Cardiac muscle cell (in vitro differentiated cells and primary cell): ENCODE measurements at regions not wholly inside any gene's neighbourhood (a gene's known extent, or its start where the extent isn't known, plus 50 kb on each side); places are given as distances from the start of the nearest gene placed in this dataset.

Source experiments
- DNase-seq, 2 donors: peaks; one replicate each; pipeline versions ENCODE4 v3.0.0 to v3.0.0-alpha.2; 2010 to 2017; ENCODE audit warnings: low read depth in 1 of 2, low spot score in 1 of 2
- H3K27ac ChIP-seq: fragments of 200-600 bp; sonication (generic); 2 replicates; pipeline ENCODE4 v1.5.1; 2016
- H3K27me3 ChIP-seq: fragments of 200-600 bp; sonication (generic); 2 replicates; pipeline ENCODE4 v1.6.0; 2016; ENCODE audit warnings: control low read depth
- H3K36me3 ChIP-seq: fragments of 200-600 bp; sonication (generic); 2 replicates; pipeline ENCODE4 v1.5.1; 2016; ENCODE audit warnings: control low read depth
- H3K4me1 ChIP-seq: fragments of 200-600 bp; sonication (generic); 2 replicates; pipeline ENCODE4 v1.8.1; 2017; ENCODE audit warnings: low read depth, mild to moderate bottlenecking, mixed run types
- H3K4me3 ChIP-seq: fragments of 200-600 bp; sonication (generic); 2 replicates; pipeline ENCODE4 v1.5.1; 2016; ENCODE audit warnings: mild to moderate bottlenecking
- H3K9me3 ChIP-seq: fragments of 200-600 bp; sonication (generic); 2 replicates; pipeline ENCODE4 v1.5.1; 2017; ENCODE audit warnings: low read depth, mild to moderate bottlenecking, control low read depth
- TF ChIP-seq, protein P1 (sequence below): IDR thresholded peaks from 2 replicates; pipeline ENCODE4 v1.5.1; 2012; ENCODE audit warnings: low read depth, mild to moderate bottlenecking, low read length

DNA sequence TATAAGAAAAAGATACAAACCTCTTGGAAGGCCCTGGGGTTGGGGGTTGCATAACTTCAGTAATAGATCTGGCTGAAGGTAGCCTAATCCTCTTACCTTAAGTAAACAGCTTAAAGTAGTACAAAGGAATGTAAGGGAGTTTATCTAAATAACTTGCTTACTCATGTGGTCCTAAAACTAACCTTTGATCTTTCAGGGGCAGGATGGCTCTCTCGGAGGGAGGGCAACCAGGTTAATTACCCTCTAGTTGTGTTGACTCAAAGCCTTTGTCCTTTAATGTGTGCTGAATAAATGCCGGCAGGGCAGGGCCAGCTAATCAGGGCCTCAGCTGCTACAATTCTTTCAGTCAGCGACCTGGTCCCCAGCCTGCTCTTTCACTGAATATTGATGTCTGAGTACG lies 822.0 kb upstream of the SLIT2 start:
- Histone ChIP-seq H3K36me3 (no peaks in the 10 kb centered on the region), H3K27ac (no peak overlapping the region), H3K27me3 (no peaks in the 10 kb centered on the region), H3K4me3 (no peak overlapping the region), H3K9me3 (no peaks in the 10 kb centered on the region), H3K4me1 (no peaks in the 10 kb centered on the region)
- TF ChIP-seq, protein P1, sequence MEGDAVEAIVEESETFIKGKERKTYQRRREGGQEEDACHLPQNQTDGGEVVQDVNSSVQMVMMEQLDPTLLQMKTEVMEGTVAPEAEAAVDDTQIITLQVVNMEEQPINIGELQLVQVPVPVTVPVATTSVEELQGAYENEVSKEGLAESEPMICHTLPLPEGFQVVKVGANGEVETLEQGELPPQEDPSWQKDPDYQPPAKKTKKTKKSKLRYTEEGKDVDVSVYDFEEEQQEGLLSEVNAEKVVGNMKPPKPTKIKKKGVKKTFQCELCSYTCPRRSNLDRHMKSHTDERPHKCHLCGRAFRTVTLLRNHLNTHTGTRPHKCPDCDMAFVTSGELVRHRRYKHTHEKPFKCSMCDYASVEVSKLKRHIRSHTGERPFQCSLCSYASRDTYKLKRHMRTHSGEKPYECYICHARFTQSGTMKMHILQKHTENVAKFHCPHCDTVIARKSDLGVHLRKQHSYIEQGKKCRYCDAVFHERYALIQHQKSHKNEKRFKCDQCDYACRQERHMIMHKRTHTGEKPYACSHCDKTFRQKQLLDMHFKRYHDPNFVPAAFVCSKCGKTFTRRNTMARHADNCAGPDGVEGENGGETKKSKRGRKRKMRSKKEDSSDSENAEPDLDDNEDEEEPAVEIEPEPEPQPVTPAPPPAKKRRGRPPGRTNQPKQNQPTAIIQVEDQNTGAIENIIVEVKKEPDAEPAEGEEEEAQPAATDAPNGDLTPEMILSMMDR, result no peak
- DNase-seq, result no peak

DNA sequence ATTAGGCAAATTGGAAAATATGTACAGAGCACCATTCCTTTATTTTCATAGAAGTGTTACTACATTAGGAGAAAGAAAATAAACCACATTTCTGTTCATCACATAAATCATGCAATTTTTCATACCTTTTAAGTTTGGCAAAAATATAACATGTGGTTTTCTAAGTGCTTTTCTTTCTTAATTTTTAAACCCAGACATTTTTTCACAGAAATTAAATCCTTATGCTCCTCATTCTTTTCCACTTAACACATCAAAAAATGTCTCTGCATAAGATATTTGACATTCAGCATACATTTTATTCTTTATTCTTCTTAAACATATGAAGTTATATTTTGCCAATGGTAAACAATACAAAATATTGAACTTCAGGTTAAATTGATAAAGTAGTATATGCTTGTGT lies 826.6 kb upstream of the SLIT2 start:
- H3K27me3 ChIP-seq, result no peaks in the 10 kb centered on the region
- no peaks in the 10 kb centered on the region for H3K9me3 ChIP-seq
- TF ChIP-seq, protein P1, result no peak
- DNase-seq, result no peak
- no peaks in the 10 kb centered on the region for H3K36me3 ChIP-seq
- no peaks in the 10 kb centered on the region for H3K4me1 ChIP-seq
- no peak overlapping the region for H3K27ac ChIP-seq
- H3K4me3 ChIP-seq, result no peak overlapping the region

DNA sequence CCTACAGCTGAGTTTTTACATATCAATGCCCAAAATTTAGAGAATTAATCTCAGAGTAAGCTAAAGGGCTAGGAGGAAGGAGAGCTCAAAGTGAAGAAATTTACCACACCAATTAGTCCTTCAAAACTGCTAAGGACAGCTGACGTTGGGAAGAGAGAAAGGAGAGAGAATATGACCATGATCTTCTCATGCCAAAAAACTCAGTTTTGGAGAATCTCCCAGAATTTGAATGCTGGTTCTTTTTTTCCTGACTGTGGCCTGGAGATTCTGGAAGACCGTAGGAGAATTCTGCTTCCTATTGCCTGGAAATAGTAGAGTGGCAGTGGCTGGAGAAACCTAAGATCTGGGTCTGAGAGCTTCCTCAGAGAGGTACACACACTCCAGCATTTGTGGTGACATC lies 834.4 kb upstream of the SLIT2 start:
- Histone ChIP-seq H3K4me1 (no peaks in the 10 kb centered on the region), H3K27me3 (no peaks in the 10 kb centered on the region), H3K27ac (no peak overlapping the region), H3K9me3 (no peaks in the 10 kb centered on the region), H3K4me3 (no peak overlapping the region), H3K36me3 (no peaks in the 10 kb centered on the region)
- TF ChIP-seq, protein P1, result no peak
- no peak for DNase-seq

- Histone ChIP-seq H3K36me3 (no peaks in the 10 kb centered on the region), H3K4me1 (no peaks in the 10 kb centered on the region), H3K9me3 (no peaks in the 10 kb centered on the region), H3K4me3 (no peak overlapping the region), H3K27ac (no peak overlapping the region), H3K27me3 (no peaks in the 10 kb centered on the region)
- TF ChIP-seq, protein P1, result no peak
- DNase-seq, result no peak
Observed at GRCh38 chr4:19416146-19416545, 835.6 kb upstream of the SLIT2 start.

DNA sequence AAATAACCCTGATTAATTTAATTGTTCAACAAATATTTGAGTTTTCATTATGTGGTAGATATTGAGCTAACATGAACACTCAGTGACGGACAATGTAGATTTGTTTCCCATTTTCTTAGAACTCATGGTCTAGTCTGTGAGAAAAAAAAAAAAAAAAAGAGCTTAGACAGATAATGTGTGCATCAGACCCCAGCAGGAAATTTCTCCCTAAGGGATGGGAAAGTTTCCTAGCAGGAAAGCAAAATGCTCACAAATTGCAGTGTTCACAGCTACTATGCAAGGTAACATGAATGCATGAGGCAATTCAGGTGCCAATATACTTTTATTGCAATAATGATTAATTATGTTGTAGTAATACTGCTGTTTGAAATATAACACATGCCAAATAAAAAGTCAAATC lies 843.2 kb upstream of the SLIT2 start:
- H3K4me1 ChIP-seq, result no peaks in the 10 kb centered on the region
- no peak overlapping the region for H3K4me3 ChIP-seq
- H3K27ac ChIP-seq, result no peak overlapping the region
- H3K9me3 ChIP-seq, result no peaks in the 10 kb centered on the region
- DNase-seq, result no peak
- H3K27me3 ChIP-seq, result no peaks in the 10 kb centered on the region
- TF ChIP-seq, protein P1, result no peak
- no peaks in the 10 kb centered on the region for H3K36me3 ChIP-seq

GRCh38 chr4:19406789-19407188 lies 844.9 kb upstream of the SLIT2 start:
- H3K4me3 ChIP-seq, result no peak overlapping the region
- no peaks in the 10 kb centered on the region for H3K4me1 ChIP-seq
- H3K9me3 ChIP-seq, result no peaks in the 10 kb centered on the region
- no peak overlapping the region for H3K27ac ChIP-seq
- no peaks in the 10 kb centered on the region for H3K27me3 ChIP-seq
- TF ChIP-seq, protein P1, result no peak
- no peaks in the 10 kb centered on the region for H3K36me3 ChIP-seq
- DNase-seq, result no peak
